ENCODE measurements at regions not wholly inside any gene's neighbourhood (a gene's known extent, or its start where the extent isn't known, plus 50 kb on each side); places are given as distances from the start of the nearest gene placed in this dataset.
"Not testable (repeated sequence)": the region's sequence is repeated elsewhere in the genome, so short reads cannot be mapped to it uniquely, and the experiment has no call there.

DNA sequence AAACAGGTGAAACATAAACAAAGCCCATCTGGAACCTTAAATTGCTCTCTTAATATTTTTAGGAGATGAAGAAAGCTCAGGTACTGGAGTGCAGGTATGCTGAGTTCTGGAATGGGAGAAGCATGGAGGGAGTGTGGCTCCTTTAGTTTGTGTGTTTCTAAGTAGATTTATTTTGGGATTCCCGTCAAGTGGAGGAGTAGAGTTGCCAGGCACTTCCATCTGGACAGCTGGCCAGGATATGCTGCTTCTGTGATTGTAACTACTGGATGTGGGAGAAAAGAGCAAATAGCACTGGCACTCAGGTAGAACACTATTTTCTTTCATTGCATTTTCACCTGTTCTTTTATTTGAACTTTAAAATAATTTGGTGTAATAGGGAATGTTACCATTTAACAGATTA, 182.3 kb upstream of the MAST4 start:
- no peak for DNase-seq (ENCODE audit: low read depth)

DNA sequence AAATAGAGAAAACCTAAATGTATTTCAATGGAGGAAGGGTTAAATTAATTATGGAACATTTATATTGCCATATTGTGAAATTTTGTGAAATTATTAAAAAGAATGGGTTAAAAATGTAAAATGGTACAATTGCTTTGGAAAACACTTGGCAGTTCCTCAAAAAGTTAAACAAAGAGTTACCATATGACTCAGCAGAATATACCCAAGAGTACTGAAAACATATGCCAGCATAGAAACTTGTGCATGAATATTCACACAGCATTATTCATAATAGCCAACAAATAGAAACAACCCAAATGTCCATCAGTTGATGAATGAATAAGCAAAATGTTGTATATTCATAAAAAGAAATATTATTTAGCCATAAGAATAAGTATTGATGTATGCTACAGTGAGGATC, 181.0 kb upstream of the MAST4 start:
- no peak for DNase-seq (ENCODE audit: low read depth)

GRCh38 chr5:66416698-66417097, 179.5 kb upstream of the MAST4 start:
- no peak for DNase-seq (ENCODE audit: low read depth)

GRCh38 chr5:66417781-66418180, 178.4 kb upstream of the MAST4 start:
- no peak for DNase-seq (ENCODE audit: low read depth)

- DNase-seq (ENCODE audit: low read depth), result no peak
Measured at GRCh38 chr5:66423484-66423883, 172.7 kb upstream of the MAST4 start.

DNA sequence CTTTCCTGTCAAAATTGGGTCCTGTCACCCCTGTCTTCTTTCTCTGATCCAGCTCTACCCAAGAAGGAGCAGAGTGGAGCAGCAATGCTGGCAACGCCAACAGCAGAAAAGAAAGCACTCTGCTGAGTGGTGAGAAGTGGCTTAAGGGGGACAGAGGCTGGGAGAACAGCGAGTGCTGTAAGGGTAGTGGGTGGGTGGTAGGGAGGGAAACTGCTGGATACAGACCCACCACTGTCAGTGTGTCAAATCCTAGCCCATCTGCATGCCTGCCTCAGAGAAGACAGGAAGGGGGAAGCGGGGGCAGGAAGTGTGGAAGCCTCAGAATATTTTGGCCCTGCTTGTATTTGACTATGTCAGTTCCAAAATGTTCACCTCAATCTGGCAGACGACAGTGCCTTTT, 170.4 kb upstream of the MAST4 start:
- DNase-seq (ENCODE audit: low read depth), result no peak

GRCh38 chr5:66426259-66427138, 169.7 kb upstream of the MAST4 start:
- no peak for DNase-seq (ENCODE audit: low read depth)

GRCh38 chr5:66427139-66427442, 169.1 kb upstream of the MAST4 start:
- DNase-seq (ENCODE audit: low read depth), result no peak

DNA sequence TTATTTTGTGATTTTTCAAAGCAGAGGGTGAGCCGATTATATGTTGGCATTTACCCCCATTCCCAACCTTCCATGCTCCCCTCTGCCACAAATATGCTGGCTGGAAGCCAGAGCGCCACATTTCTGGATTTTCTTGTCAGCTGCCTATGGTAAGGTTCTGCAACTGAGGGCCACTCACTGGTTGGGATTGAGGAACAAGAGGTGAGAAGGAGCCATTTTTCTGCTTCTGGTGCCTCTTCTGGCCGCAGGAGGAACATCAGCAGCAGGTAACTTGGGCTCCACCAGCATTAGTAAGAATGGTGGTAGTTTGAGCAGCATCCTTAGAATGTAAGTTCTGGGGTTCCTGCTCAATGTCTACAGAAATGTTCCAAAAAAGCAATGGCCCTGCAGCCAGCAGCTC, 159.5 kb upstream of the MAST4 start:
- DNase-seq (ENCODE audit: low read depth), result no peak

DNA sequence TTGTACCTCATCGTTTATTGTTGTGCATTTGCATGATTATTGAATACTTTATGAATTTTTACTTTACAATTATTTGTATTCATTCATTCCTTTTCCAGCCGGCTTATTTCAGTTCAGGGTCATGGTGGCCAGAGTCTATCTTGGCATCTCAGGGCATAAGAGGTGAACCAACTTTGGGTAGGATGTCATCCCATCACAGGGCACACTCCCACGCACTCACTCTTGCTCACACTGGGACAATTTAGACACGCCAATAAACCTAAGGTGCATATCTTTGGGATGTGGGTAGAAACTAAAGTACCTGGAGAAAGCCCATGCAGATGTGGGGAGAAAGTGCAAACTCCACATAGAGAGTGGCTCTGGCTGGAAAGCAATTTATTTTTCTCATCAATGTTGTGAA, 158.1 kb upstream of the MAST4 start:
- DNase-seq (ENCODE audit: low read depth), result no peak

DNA sequence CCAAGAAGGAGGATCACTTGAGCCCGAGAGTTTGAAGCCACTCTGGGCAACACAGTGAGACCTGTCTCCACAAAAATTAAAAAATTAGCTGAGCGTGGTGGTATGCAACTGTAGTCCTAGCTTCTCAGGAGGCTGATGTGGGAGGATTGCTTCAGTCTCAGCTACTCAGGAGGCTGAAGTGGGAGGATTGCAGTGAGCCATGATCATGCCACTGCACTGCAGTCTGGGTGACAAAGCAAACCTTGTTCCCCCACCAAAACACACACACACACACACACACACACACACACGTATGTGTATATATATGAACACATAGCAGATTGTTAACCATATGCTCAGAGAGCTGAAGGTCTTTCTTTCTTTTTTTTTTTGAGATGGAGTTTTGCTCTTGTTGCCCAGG, 157.5 kb upstream of the MAST4 start:
- no peak for DNase-seq (ENCODE audit: low read depth)

- peak; percentile 34 for DNase-seq (ENCODE audit: low read depth)
Measured at GRCh38 chr5:66440202-66440680, 156.0 kb upstream of the MAST4 start.

GRCh38 chr5:66441351-66441750, 154.8 kb upstream of the MAST4 start:
- no peak for DNase-seq (ENCODE audit: low read depth)

DNA sequence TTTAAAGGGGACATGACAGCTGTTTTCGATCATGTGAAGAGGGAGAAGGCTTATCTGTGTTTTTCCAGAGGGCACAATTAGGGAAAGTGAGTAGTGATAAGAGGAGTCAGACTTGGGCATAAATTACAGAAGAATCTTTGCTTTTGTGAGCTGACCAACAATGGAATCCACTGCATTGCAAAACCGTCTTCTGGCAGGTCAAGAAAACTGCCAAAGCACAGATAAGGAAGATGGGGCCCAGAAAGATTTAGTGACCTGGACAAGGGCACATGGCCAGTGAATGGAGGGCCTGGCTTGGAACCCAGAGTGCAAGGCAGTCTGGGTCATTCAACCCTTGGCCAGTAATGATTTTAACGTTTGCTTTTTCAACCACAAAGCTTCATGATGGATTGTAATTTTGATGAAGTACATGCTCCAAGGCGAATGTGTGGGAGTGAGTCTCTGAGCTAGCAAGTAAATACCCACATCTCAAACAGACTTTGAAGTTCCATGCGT, 153.2 kb upstream of the MAST4 start:
- DNase-seq (ENCODE audit: low read depth), result peak; percentile 75

DNA sequence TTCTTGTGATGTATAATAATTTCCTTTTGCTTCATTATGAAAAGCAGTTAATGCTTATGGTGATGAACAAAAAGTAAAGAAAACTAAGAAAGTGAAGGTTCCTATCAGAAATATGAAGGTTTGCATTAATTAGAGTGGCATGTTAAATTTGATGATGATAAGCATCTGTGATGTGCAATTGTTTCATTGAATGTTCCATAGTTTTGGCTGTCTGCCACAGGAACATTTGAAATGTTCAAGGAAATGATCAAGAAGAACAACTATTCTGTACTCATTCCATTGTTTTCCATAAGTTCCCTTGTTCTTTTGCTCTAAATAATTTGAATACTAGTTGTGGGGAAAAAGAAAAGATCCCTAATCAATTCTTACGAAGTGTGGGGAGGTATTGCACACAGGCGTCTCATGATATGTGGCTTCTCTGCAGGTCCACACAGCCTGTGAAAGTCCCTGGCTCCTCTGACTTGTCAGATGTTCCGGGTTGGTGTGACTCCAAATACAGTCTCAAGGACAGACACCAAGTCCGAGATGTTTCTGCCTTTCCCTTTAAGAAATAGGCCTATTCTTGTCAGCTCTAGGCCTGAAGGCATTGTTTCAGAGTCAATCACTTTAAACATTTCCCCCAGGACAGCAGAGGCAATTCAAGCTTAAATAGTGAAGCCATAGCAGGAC, 152.6 kb upstream of the MAST4 start:
- DNase-seq (ENCODE audit: low read depth), result no peak

DNA sequence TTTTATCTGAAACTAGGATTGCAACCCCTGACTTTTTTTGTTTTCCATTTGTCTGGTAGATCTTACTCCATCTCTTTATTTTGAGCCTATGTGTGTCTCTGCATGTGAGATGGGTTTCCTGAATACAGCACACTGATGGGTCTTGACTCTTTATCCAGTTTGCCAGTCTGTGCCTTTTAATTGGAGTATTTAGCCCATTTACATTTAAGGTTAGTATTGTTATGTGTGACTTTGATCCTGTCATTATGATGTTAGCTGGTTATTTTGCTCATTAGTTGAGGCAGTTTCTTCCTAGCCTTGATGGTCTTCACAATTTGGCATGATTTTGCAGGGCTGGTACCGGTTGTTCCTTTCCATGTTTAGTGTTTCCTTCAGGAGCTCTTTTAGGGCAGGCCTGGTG, 148.1 kb upstream of the MAST4 start:
- not testable (repeated sequence) for DNase-seq (ENCODE audit: low read depth)

DNA sequence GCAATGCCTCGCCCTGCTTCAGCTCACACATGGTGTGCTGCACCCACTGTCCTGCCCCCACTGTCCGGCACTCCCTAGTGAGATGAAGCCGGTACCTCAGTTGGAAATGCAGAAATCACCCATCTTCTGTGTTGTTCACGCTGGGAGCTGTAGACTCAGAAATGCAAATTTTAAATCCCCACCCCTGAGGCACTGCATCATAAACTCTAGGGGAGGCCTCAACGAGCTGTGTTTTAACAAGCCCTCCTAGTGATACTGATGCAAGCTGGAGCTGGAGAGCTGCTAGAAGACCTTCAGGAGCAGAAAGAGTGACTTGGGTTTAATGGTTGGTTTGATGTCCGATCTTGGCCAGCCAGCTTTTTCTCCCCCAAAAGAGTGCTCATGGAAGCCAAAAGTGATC, 146.0 kb upstream of the MAST4 start:
- no peak for DNase-seq (ENCODE audit: low read depth)

- DNase-seq (ENCODE audit: low read depth), result no peak
Measured at GRCh38 chr5:66450988-66451387, 145.2 kb upstream of the MAST4 start.

DNA sequence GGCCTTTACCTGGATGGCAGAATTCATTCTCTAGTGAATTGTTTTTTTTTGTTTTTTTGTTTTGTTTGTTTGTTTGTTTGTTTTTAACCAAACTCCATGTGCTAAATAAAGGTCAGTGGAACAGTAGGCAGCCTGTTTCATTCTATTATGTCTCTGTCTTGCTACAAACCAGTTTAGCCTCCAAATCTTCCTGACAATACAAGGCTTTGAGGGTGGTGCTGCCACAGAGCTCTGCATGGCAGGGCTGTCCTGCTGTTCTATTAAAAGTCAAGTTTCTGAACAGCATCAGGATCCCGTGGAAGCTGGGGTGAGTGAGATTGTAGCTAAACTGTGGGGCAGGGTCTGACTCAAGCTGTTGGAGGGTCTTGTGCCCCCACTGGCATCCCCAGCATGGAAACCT, 144.1 kb upstream of the MAST4 start:
- no peak for DNase-seq (ENCODE audit: low read depth)

GRCh38 chr5:66454186-66455078, 141.8 kb upstream of the MAST4 start:
- DNase-seq (ENCODE audit: low read depth), result no peak

GRCh38 chr5:66459728-66460127, 136.5 kb upstream of the MAST4 start:
- no peak for DNase-seq (ENCODE audit: low read depth)

- DNase-seq (ENCODE audit: low read depth), result no peak
Measured at GRCh38 chr5:66467564-66467963, 128.6 kb upstream of the MAST4 start.

DNA sequence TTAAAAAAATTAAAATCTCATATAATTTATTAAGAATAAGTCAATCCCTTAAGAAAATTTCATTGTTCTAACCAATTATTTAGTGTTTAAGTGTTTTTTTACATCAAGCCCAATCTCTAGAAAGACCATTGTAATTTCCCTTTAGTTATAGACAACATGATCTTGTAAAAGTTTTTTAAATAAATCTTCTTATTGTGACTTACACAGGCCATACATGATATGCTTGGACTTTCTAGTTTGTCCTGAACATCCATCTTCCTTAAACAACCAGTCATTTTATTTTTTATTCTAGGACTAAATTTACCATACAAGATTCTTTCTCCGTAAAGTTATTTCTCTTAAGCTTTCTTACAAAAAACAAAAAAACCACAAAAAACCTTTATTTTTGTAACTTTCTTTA, 126.5 kb upstream of the MAST4 start:
- no peak for DNase-seq (ENCODE audit: low read depth)

Measured in amniotic epithelial cell (primary cell).